Liver (tissue), 3 donors: ENCODE measurements at regions not wholly inside any gene's neighbourhood (a gene's known extent, or its start where the extent isn't known, plus 50 kb on each side); places are given as distances from the start of the nearest gene placed in this dataset.

Experiments
- EGR1 ChIP-seq, 2 donors: IDR thresholded peaks; 2 replicates each; pipeline ENCODE4 v1.6.1; 2016 to 2018; ENCODE audit warnings: antibody characterized with exemption in 2 of 2, low read depth in 2 of 2
- FOXA1 ChIP-seq: IDR thresholded peaks from 2 replicates; pipeline ENCODE4 v1.6.1; 2016; ENCODE audit warnings: antibody characterized with exemption
- GABPA ChIP-seq, 2 donors: IDR thresholded peaks in 1 of 2; conservative IDR thresholded peaks in 1 of 2; 2 replicates each; pipeline ENCODE4 v1.6.1; 2016; ENCODE audit warnings: antibody characterized with exemption in 2 of 2, mild to moderate bottlenecking in 1 of 2, moderate library complexity in 1 of 2
- JUND ChIP-seq, 2 donors: IDR thresholded peaks; 2 replicates each; pipeline ENCODE4 v1.6.1; 2016; ENCODE audit warnings: antibody characterized with exemption in 2 of 2
- RAD21 ChIP-seq, 2 donors: IDR thresholded peaks; 2 replicates each; pipeline ENCODE4 v1.6.1; 2016; ENCODE audit warnings: antibody characterized with exemption in 2 of 2, mild to moderate bottlenecking in 2 of 2
- REST ChIP-seq: IDR thresholded peaks from 2 replicates; pipeline ENCODE4 v1.6.1; 2016; ENCODE audit warnings: antibody characterized with exemption, mild to moderate bottlenecking
- RXRA ChIP-seq, 2 donors: IDR thresholded peaks; 2 replicates each; pipeline ENCODE4 v1.6.1; 2017 to 2018; ENCODE audit warnings: antibody characterized with exemption in 2 of 2, mild to moderate bottlenecking in 1 of 2
- SP1 ChIP-seq: IDR thresholded peaks from 2 replicates; pipeline ENCODE4 v1.6.1; 2018; ENCODE audit warnings: antibody characterized with exemption, mild to moderate bottlenecking
- TAF1 ChIP-seq: conservative IDR thresholded peaks from 2 replicates; pipeline ENCODE4 v1.6.1; 2016; ENCODE audit warnings: antibody characterized with exemption, mild to moderate bottlenecking
- YY1 ChIP-seq: IDR thresholded peaks from 2 replicates; pipeline ENCODE4 v1.6.1; 2016; ENCODE audit warnings: antibody characterized with exemption, mild to moderate bottlenecking
- ZBTB33 ChIP-seq: IDR thresholded peaks from 2 replicates; pipeline ENCODE4 v1.6.1; 2016; ENCODE audit warnings: antibody characterized with exemption
- TF ChIP-seq, protein P1 (sequence below): fragments of 150-350 bp; IDR thresholded peaks from 2 replicates; pipeline ENCODE4 v1.5.1; 2017; ENCODE audit warnings: improper control_type of control experiment, low read depth, low read length; ENCODE audit not compliant: missing input control
- TF ChIP-seq, protein P2 (sequence below): IDR thresholded peaks from 2 replicates; pipeline ENCODE4 v1.6.1; 2016; ENCODE audit warnings: antibody characterized with exemption
- TF ChIP-seq, protein P3 (sequence below): IDR thresholded peaks from 2 replicates; pipeline ENCODE4 v1.6.1; 2016; ENCODE audit warnings: antibody characterized with exemption
- donor health status: healthy.
- donor health status: healthy.

- TF ChIP-seq REST: no peak
- TF ChIP-seq ZBTB33: no peak
- TF ChIP-seq, protein P1, sequence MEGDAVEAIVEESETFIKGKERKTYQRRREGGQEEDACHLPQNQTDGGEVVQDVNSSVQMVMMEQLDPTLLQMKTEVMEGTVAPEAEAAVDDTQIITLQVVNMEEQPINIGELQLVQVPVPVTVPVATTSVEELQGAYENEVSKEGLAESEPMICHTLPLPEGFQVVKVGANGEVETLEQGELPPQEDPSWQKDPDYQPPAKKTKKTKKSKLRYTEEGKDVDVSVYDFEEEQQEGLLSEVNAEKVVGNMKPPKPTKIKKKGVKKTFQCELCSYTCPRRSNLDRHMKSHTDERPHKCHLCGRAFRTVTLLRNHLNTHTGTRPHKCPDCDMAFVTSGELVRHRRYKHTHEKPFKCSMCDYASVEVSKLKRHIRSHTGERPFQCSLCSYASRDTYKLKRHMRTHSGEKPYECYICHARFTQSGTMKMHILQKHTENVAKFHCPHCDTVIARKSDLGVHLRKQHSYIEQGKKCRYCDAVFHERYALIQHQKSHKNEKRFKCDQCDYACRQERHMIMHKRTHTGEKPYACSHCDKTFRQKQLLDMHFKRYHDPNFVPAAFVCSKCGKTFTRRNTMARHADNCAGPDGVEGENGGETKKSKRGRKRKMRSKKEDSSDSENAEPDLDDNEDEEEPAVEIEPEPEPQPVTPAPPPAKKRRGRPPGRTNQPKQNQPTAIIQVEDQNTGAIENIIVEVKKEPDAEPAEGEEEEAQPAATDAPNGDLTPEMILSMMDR: peak; percentile 25
- no peak for TF ChIP-seq JUND (IDR thresholded peaks at IDR 0.05)
- TF ChIP-seq, protein P2, sequence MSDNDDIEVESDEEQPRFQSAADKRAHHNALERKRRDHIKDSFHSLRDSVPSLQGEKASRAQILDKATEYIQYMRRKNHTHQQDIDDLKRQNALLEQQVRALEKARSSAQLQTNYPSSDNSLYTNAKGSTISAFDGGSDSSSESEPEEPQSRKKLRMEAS: no peak
- TF ChIP-seq, protein P3, sequence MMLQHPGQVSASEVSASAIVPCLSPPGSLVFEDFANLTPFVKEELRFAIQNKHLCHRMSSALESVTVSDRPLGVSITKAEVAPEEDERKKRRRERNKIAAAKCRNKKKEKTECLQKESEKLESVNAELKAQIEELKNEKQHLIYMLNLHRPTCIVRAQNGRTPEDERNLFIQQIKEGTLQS: no peak
- peak; percentile 59 to 69 for TF ChIP-seq RAD21 (IDR thresholded peaks at IDR 0.05)
- no peak for TF ChIP-seq TAF1
- no peak for TF ChIP-seq YY1
- no peak for TF ChIP-seq RXRA (IDR thresholded peaks at IDR 0.05)
- TF ChIP-seq EGR1 (IDR thresholded peaks at IDR 0.05; ENCODE audit: low read depth in 2 of 2): no peak
- TF ChIP-seq GABPA (IDR thresholded peaks at IDR 0.05 in 1 of 2, conservative IDR thresholded peaks at IDR 0.05 in 1 of 2): no peak
- TF ChIP-seq SP1: no peak
- TF ChIP-seq FOXA1: no peak
Measured at GRCh38 chr2:67322353-67323001, 74.7 kb upstream of the ETAA1 start.
